ENCODE measurements at regions not wholly inside any gene's neighbourhood (a gene's known extent, or its start where the extent isn't known, plus 50 kb on each side); places are given as distances from the start of the nearest gene placed in this dataset.

DNA sequence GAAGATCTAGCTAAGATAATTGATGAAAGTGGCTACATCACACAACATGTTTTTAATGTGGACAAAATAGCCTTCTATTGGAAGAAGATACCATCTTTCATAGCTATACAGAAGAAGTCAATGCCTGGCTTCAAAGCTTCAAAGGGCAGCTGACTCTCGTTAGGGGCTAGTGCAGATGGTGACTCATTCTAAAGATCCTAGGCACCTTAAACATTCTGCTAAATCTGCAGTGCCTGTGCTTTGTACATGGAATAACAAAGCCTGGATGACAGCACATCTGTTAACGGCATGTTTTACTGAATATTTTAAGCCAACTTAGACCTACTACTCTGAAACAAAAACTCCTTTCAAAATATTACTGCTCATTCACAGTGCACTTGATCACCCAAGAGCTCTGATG, 65.6 kb upstream of the USP24 start:
- no peak for TF ChIP-seq RAD21 (IDR thresholded peaks at IDR 0.05; ENCODE audit: low read depth)
- TF ChIP-seq CREB1 (IDR thresholded peaks at IDR 0.05; ENCODE audit: low read depth) = no peak
- TF ChIP-seq EP300 (IDR thresholded peaks at IDR 0.05; ENCODE audit: borderline replicate concordance) = no peak
- no peak for TF ChIP-seq EGR1 (IDR thresholded peaks at IDR 0.05)
- TF ChIP-seq, protein P1, sequence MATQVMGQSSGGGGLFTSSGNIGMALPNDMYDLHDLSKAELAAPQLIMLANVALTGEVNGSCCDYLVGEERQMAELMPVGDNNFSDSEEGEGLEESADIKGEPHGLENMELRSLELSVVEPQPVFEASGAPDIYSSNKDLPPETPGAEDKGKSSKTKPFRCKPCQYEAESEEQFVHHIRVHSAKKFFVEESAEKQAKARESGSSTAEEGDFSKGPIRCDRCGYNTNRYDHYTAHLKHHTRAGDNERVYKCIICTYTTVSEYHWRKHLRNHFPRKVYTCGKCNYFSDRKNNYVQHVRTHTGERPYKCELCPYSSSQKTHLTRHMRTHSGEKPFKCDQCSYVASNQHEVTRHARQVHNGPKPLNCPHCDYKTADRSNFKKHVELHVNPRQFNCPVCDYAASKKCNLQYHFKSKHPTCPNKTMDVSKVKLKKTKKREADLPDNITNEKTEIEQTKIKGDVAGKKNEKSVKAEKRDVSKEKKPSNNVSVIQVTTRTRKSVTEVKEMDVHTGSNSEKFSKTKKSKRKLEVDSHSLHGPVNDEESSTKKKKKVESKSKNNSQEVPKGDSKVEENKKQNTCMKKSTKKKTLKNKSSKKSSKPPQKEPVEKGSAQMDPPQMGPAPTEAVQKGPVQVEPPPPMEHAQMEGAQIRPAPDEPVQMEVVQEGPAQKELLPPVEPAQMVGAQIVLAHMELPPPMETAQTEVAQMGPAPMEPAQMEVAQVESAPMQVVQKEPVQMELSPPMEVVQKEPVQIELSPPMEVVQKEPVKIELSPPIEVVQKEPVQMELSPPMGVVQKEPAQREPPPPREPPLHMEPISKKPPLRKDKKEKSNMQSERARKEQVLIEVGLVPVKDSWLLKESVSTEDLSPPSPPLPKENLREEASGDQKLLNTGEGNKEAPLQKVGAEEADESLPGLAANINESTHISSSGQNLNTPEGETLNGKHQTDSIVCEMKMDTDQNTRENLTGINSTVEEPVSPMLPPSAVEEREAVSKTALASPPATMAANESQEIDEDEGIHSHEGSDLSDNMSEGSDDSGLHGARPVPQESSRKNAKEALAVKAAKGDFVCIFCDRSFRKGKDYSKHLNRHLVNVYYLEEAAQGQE (IDR thresholded peaks at IDR 0.05; ENCODE audit: low read depth) = no peak

DNA sequence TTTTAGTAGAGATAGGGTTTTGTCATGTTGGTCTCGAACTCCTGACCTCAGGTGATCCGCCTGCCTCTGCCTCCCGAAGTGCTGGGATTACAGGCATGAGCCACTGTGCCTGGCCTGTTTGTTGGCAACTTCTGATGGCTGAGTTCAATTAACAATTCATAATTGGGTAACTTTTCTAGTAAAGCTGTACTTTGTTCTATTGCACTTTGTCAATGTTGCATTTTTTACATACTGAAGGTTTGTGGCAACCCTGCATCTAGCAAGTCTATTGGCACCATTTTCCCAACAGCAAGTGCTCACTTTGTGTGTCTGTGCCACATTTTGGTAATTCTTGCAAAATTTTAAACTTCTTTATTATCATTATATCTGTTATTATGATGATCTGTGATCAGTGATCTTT, 64.5 kb upstream of the USP24 start:
- no peak for TF ChIP-seq EGR1 (IDR thresholded peaks at IDR 0.05)
- TF ChIP-seq, protein P1 (IDR thresholded peaks at IDR 0.05; ENCODE audit: low read depth) = no peak
- TF ChIP-seq TCF12 (IDR thresholded peaks at IDR 0.05; ENCODE audit: low read depth) = no peak
- no peak for TF ChIP-seq EP300 (IDR thresholded peaks at IDR 0.05; ENCODE audit: borderline replicate concordance)
- TF ChIP-seq ZBTB7A (IDR thresholded peaks at IDR 0.05; ENCODE audit: low read depth) = no peak
- no peak for TF ChIP-seq CEBPB (IDR thresholded peaks at IDR 0.05)
- TF ChIP-seq NFIC (IDR thresholded peaks at IDR 0.05) = no peak
- TF ChIP-seq CREB1 (IDR thresholded peaks at IDR 0.05; ENCODE audit: low read depth) = no peak
- no peak for TF ChIP-seq FOXM1 (IDR thresholded peaks at IDR 0.05; ENCODE audit: borderline replicate concordance, low read depth)
- no peak for TF ChIP-seq TAF1 (IDR thresholded peaks at IDR 0.05; ENCODE audit: low read depth)
- no peak for TF ChIP-seq YY1 (IDR thresholded peaks at IDR 0.05; ENCODE audit: low read depth)
- TF ChIP-seq TEAD4 (IDR thresholded peaks at IDR 0.05) = no peak

GRCh38 chr1:55278378-55278777, 63.2 kb upstream of the USP24 start:
- no peak for TF ChIP-seq ZBTB7A (IDR thresholded peaks at IDR 0.05; ENCODE audit: low read depth)
- no peak for TF ChIP-seq TCF12 (IDR thresholded peaks at IDR 0.05; ENCODE audit: low read depth)
- TF ChIP-seq, protein P1 (IDR thresholded peaks at IDR 0.05; ENCODE audit: low read depth) = no peak
- no peak for TF ChIP-seq TEAD4 (IDR thresholded peaks at IDR 0.05)
- TF ChIP-seq NFIC (IDR thresholded peaks at IDR 0.05) = no peak
- no peak for TF ChIP-seq EGR1 (IDR thresholded peaks at IDR 0.05)
- TF ChIP-seq, protein P2, sequence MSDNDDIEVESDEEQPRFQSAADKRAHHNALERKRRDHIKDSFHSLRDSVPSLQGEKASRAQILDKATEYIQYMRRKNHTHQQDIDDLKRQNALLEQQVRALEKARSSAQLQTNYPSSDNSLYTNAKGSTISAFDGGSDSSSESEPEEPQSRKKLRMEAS (IDR thresholded peaks at IDR 0.05) = no peak
- no peak for TF ChIP-seq CREB1 (IDR thresholded peaks at IDR 0.05; ENCODE audit: low read depth)
- TF ChIP-seq, protein P3, sequence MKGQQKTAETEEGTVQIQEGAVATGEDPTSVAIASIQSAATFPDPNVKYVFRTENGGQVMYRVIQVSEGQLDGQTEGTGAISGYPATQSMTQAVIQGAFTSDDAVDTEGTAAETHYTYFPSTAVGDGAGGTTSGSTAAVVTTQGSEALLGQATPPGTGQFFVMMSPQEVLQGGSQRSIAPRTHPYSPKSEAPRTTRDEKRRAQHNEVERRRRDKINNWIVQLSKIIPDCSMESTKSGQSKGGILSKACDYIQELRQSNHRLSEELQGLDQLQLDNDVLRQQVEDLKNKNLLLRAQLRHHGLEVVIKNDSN (IDR thresholded peaks at IDR 0.05) = no peak
- no peak for TF ChIP-seq RAD21 (IDR thresholded peaks at IDR 0.05; ENCODE audit: low read depth)
- TF ChIP-seq YY1 (IDR thresholded peaks at IDR 0.05; ENCODE audit: low read depth) = no peak
- no peak for TF ChIP-seq EP300 (IDR thresholded peaks at IDR 0.05; ENCODE audit: borderline replicate concordance)
- no peak for TF ChIP-seq CEBPB (IDR thresholded peaks at IDR 0.05)
- no peak for TF ChIP-seq TAF1 (IDR thresholded peaks at IDR 0.05; ENCODE audit: low read depth)
- TF ChIP-seq FOXM1 (IDR thresholded peaks at IDR 0.05; ENCODE audit: borderline replicate concordance, low read depth) = no peak

DNA sequence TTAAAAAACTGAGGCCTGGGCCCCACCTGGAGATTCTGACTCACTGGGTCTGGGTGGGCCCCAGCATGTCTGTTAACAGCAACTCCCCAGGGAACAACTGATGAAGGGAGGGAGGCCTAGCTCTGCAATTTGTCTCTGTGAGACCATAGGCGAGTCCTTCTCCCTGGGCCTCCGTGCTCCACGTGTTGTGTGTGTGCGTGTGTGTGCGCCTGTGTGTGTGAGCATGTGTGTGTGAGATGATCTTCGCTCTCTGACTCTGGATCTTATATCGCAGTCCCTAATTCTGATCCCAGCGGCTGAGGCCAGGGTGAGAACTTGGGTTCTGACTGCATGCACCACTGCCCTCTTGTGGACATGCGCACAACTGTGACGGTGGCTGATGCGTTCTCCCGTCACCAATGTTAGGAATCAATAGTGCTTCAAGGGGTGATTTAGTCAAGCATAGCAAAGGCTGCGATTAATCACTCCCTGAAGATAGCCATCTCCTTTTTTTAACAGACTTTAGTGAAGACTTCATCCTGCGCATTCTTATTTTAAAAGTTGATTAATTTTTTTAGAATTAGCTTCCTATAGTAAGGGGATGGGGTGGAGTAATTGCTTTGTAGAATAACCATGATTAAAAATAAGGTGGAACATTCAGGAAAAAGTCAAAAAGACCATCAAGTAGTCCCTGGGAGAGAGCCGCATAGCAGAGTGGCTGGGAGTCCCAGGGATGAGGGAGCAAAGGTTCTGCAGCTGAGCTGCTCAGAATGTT, 62.4 kb upstream of the USP24 start:
- TF ChIP-seq ZBTB7A (IDR thresholded peaks at IDR 0.05; ENCODE audit: low read depth) (no peak), RAD21 (IDR thresholded peaks at IDR 0.05; ENCODE audit: low read depth) (peak; percentile 84)
- TF ChIP-seq, protein P3 (IDR thresholded peaks at IDR 0.05) = no peak
